Effector memory CD8-positive, alpha-beta T cell (primary cell): ENCODE measurements at regions not wholly inside any gene's neighbourhood (a gene's known extent, or its start where the extent isn't known, plus 50 kb on each side); places are given as distances from the start of the nearest gene placed in this dataset.
A peak's percentile ranks its signal among the peaks of the same experiment; 100 is the strongest.

ENCODE experiments used
- ATAC-seq: fragments of 150-1000 bp; cut with Tn5 transposase; replicated peaks from 2 replicates; pipeline ENCODE4 v1.10.0; 2021; ENCODE audit warnings: mild to moderate bottlenecking, moderate library complexity
- DNase-seq, 3 experiments: peaks; one replicate each; pipeline ENCODE4 v3.0.0; 2021
- H3K27ac Mint-ChIP-seq, 2 donors: one replicate each; pipeline ENCODE4 v1.8.0; 2022; ENCODE audit warnings: mild to moderate bottlenecking in 2 of 2, mixed read lengths in 2 of 2, moderate library complexity in 2 of 2
- H3K27me3 Mint-ChIP-seq, 2 donors: one replicate each; pipeline ENCODE4 v1.8.0; 2022; ENCODE audit warnings: mixed read lengths in 2 of 2
- H3K36me3 Mint-ChIP-seq: one replicate; pipeline ENCODE4 v1.8.0; 2022; ENCODE audit warnings: mild to moderate bottlenecking, moderate library complexity, mixed read lengths; ENCODE audit not compliant: insufficient read depth
- H3K4me1 Mint-ChIP-seq, 2 donors: one replicate each; pipeline ENCODE4 v1.8.0; 2022; ENCODE audit warnings: low read depth in 2 of 2, mixed read lengths in 2 of 2
- H3K4me3 Mint-ChIP-seq, 2 donors: one replicate each; pipeline ENCODE4 v1.8.0; 2022; ENCODE audit warnings: mild to moderate bottlenecking in 2 of 2, mixed read lengths in 2 of 2, moderate library complexity in 2 of 2
- H3K9me3 Mint-ChIP-seq, 2 donors: one replicate each; pipeline ENCODE4 v1.8.0; 2022; ENCODE audit warnings: mixed read lengths in 2 of 2

- no peak for ATAC-seq
- Mint-ChIP-seq H3K27me3 (peaks cover 21 to 28% of the 10 kb centered on the region in 2 donors), H3K4me3 (no peak overlapping the region), H3K9me3 (no peaks in the 10 kb centered on the region), H3K27ac (no peak overlapping the region), H3K36me3 (peaks cover 8% of the 10 kb centered on the region), H3K4me1 (no peaks in the 10 kb centered on the region)
- DNase-seq, result no peak
Measured at GRCh38 chr7:26065652-26066051, 86.3 kb upstream of the NFE2L3 start.

GRCh38 chr7:26066736-26067135 is 85.3 kb upstream of the NFE2L3 start:
- Mint-ChIP-seq H3K36me3 (peaks cover 7% of the 10 kb centered on the region), H3K4me1 (no peaks in the 10 kb centered on the region), H3K4me3 (no peak overlapping the region), H3K27ac (no peak overlapping the region), H3K27me3 (peaks cover 31 to 33% of the 10 kb centered on the region in 2 donors), H3K9me3 (no peaks in the 10 kb centered on the region)
- DNase-seq (no peak), ATAC-seq (no peak)

- Mint-ChIP-seq H3K4me1 (no peaks in the 10 kb centered on the region), H3K36me3 (no peaks in the 10 kb centered on the region), H3K9me3 (no peaks in the 10 kb centered on the region), H3K27me3 (peaks cover 27 to 29% of the 10 kb centered on the region in 2 donors), H3K4me3 (no peak overlapping the region), H3K27ac (no peak overlapping the region)
- no peak for ATAC-seq
- no peak for DNase-seq
Measured at GRCh38 chr7:26070290-26070689, 81.7 kb upstream of the NFE2L3 start.

- no peak overlapping the region for H3K4me3 Mint-ChIP-seq
- H3K27ac Mint-ChIP-seq, result no peak overlapping the region
- no peaks in the 10 kb centered on the region for H3K4me1 Mint-ChIP-seq
- no peaks in the 10 kb centered on the region for H3K36me3 Mint-ChIP-seq
- ATAC-seq (no peak), DNase-seq (no peak)
- no peaks in the 10 kb centered on the region for H3K9me3 Mint-ChIP-seq
- peaks cover 42 to 44% of the 10 kb centered on the region in 2 donors for H3K27me3 Mint-ChIP-seq
Measured at GRCh38 chr7:26071622-26072456, 80.2 kb upstream of the NFE2L3 start.

GRCh38 chr7:26073041-26073440 is 79.0 kb upstream of the NFE2L3 start:
- DNase-seq (no peak), ATAC-seq (no peak)
- Mint-ChIP-seq H3K27me3 (peaks cover 48 to 52% of the 10 kb centered on the region in 2 donors), H3K27ac (no peak overlapping the region), H3K36me3 (no peaks in the 10 kb centered on the region), H3K4me1 (no peaks in the 10 kb centered on the region), H3K4me3 (no peak overlapping the region), H3K9me3 (no peaks in the 10 kb centered on the region)

GRCh38 chr7:26074919-26075318 is 77.1 kb upstream of the NFE2L3 start:
- Mint-ChIP-seq H3K4me1 (peaks cover 0 to 1% of the 10 kb centered on the region in 2 donors), H3K36me3 (peaks cover 3% of the 10 kb centered on the region), H3K4me3 (no peak overlapping the region), H3K27ac (no peak overlapping the region), H3K27me3 (peaks cover 62 to 65% of the 10 kb centered on the region in 2 donors), H3K9me3 (no peaks in the 10 kb centered on the region)
- ATAC-seq (no peak), DNase-seq (no peak)

- Mint-ChIP-seq H3K27ac (no peak overlapping the region), H3K27me3 (peaks cover 70 to 74% of the 10 kb centered on the region in 2 donors), H3K4me3 (no peak overlapping the region), H3K9me3 (no peaks in the 10 kb centered on the region), H3K36me3 (peaks cover 3% of the 10 kb centered on the region), H3K4me1 (peaks cover 0 to 1% of the 10 kb centered on the region in 2 donors)
- ATAC-seq, result no peak
- DNase-seq, result no peak
Measured at GRCh38 chr7:26076691-26077090, 75.3 kb upstream of the NFE2L3 start.

- Mint-ChIP-seq H3K4me1 (peaks cover 0 to 1% of the 10 kb centered on the region in 2 donors), H3K36me3 (peaks cover 3% of the 10 kb centered on the region), H3K27ac (no peak overlapping the region), H3K9me3 (no peaks in the 10 kb centered on the region), H3K27me3 (peaks cover 67 to 68% of the 10 kb centered on the region in 2 donors), H3K4me3 (no peak overlapping the region)
- peak; percentile 100 for ATAC-seq
- DNase-seq, result peak; percentile 64 to 69 (median 69)
Measured at GRCh38 chr7:26078437-26079336, 73.3 kb upstream of the NFE2L3 start.

- ATAC-seq, result no peak
Measured at GRCh38 chr7:26081638-26082037, 70.4 kb upstream of the NFE2L3 start.

GRCh38 chr7:26083113-26083512 is 68.9 kb upstream of the NFE2L3 start:
- DNase-seq (no peak), ATAC-seq (no peak)
- H3K4me1 Mint-ChIP-seq, result peaks cover 0 to 1% of the 10 kb centered on the region in 2 donors
- peaks cover 3% of the 10 kb centered on the region for H3K36me3 Mint-ChIP-seq
- H3K9me3 Mint-ChIP-seq, result no peaks in the 10 kb centered on the region
- no peak overlapping the region for H3K4me3 Mint-ChIP-seq
- H3K27me3 Mint-ChIP-seq, result peaks cover 41 to 58% of the 10 kb centered on the region in 2 donors
- no peak overlapping the region for H3K27ac Mint-ChIP-seq

More at GRCh38 chr7:26081638-26082037, 70.4 kb upstream of the NFE2L3 start:
- Mint-ChIP-seq H3K4me1 (peaks cover 0 to 1% of the 10 kb centered on the region in 2 donors), H3K27ac (no peak overlapping the region), H3K36me3 (peaks cover 3% of the 10 kb centered on the region), H3K9me3 (no peaks in the 10 kb centered on the region), H3K27me3 (peaks cover 52 to 67% of the 10 kb centered on the region in 2 donors), H3K4me3 (no peak overlapping the region)
- DNase-seq, result no peak

GRCh38 chr7:26084418-26084817 is 67.6 kb upstream of the NFE2L3 start:
- H3K9me3 Mint-ChIP-seq, result no peaks in the 10 kb centered on the region
- no peaks in the 10 kb centered on the region for H3K36me3 Mint-ChIP-seq
- H3K27ac Mint-ChIP-seq, result no peak overlapping the region
- peaks cover 35 to 49% of the 10 kb centered on the region in 2 donors for H3K27me3 Mint-ChIP-seq
- ATAC-seq (no peak), DNase-seq (no peak)
- no peaks in the 10 kb centered on the region for H3K4me1 Mint-ChIP-seq
- H3K4me3 Mint-ChIP-seq, result no peak overlapping the region

GRCh38 chr7:26085771-26086170 is 66.2 kb upstream of the NFE2L3 start:
- no peak for DNase-seq
- peaks cover 22 to 36% of the 10 kb centered on the region in 2 donors for H3K27me3 Mint-ChIP-seq
- no peak for ATAC-seq
- H3K4me3 Mint-ChIP-seq, result no peak overlapping the region
- no peaks in the 10 kb centered on the region for H3K36me3 Mint-ChIP-seq
- peaks cover under 1% of the 10 kb centered on the region in 2 donors for H3K4me1 Mint-ChIP-seq
- H3K9me3 Mint-ChIP-seq, result no peaks in the 10 kb centered on the region
- H3K27ac Mint-ChIP-seq, result no peak overlapping the region

- no peaks in the 10 kb centered on the region for H3K9me3 Mint-ChIP-seq
- ATAC-seq (no peak), DNase-seq (no peak)
- no peak overlapping the region for H3K27ac Mint-ChIP-seq
- no peak overlapping the region for H3K4me3 Mint-ChIP-seq
- H3K4me1 Mint-ChIP-seq, result peaks cover 8 to 9% of the 10 kb centered on the region in 2 donors
- H3K36me3 Mint-ChIP-seq, result no peaks in the 10 kb centered on the region
- H3K27me3 Mint-ChIP-seq, result peaks cover 14 to 19% of the 10 kb centered on the region in 2 donors
Measured at GRCh38 chr7:26087321-26088091, 64.5 kb upstream of the NFE2L3 start.
